DMS114 treated with DMSO at 0.1 percent for 48 hours (cell line): ENCODE measurements at regions not wholly inside any gene's neighbourhood (a gene's known extent, or its start where the extent isn't known, plus 50 kb on each side); places are given as distances from the start of the nearest gene placed in this dataset.

Experiments used
- DNase-seq: peaks from one replicate; lab custom pipeline; 2025; ENCODE audit not compliant: unreplicated experiment; lab: John Stamatoyannopoulos, UW

GRCh38 chr1:56160773-56161315, 418.5 kb downstream of the PLPP3 start:
- no peak for DNase-seq

- no peak for DNase-seq
Observed at GRCh38 chr1:56156971-56157876, 422.1 kb downstream of the PLPP3 start.

GRCh38 chr1:56153276-56153675, 426.1 kb downstream of the PLPP3 start:
- DNase-seq, result no peak

- DNase-seq, result no peak
Observed at GRCh38 chr1:56152635-56153034, 426.7 kb downstream of the PLPP3 start.

- no peak for DNase-seq
Observed at GRCh38 chr1:56151402-56151801, 428.0 kb downstream of the PLPP3 start.

- no peak for DNase-seq
Observed at GRCh38 chr1:56150441-56151215, 428.7 kb downstream of the PLPP3 start.

- no peak for DNase-seq
Observed at GRCh38 chr1:56149761-56150160, 429.6 kb downstream of the PLPP3 start.

- no peak for DNase-seq
Observed at GRCh38 chr1:56148326-56149193, 430.8 kb downstream of the PLPP3 start.

- no peak for DNase-seq
Observed at GRCh38 chr1:56147459-56147858, 431.9 kb downstream of the PLPP3 start.

- no peak for DNase-seq
Observed at GRCh38 chr1:56147034-56147433, 432.3 kb downstream of the PLPP3 start.

- DNase-seq, result no peak
Observed at GRCh38 chr1:56146449-56146848, 432.9 kb downstream of the PLPP3 start.

- DNase-seq, result no peak
Observed at GRCh38 chr1:56145581-56145980, 433.8 kb downstream of the PLPP3 start.

GRCh38 chr1:56142301-56142700, 437.1 kb downstream of the PLPP3 start:
- DNase-seq, result no peak

- no peak for DNase-seq
Observed at GRCh38 chr1:56139836-56140235, 439.5 kb downstream of the PLPP3 start.

- no peak for DNase-seq
Observed at GRCh38 chr1:56137521-56138505, 441.6 kb downstream of the PLPP3 start.

- DNase-seq, result no peak
Observed at GRCh38 chr1:56137090-56137489, 442.3 kb downstream of the PLPP3 start.

- no peak for DNase-seq
Observed at GRCh38 chr1:56135864-56136147, 443.6 kb downstream of the PLPP3 start.

- no peak for DNase-seq
Observed at GRCh38 chr1:56135069-56135863, 444.1 kb downstream of the PLPP3 start.
